Lower leg skin (tissue), 4 donors: ENCODE measurements at regions not wholly inside any gene's neighbourhood (a gene's known extent, or its start where the extent isn't known, plus 50 kb on each side); places are given as distances from the start of the nearest gene placed in this dataset.

Source experiments
- DNase-seq, 2 donors: peaks; one replicate each; pipeline ENCODE4 v3.0.0-alpha.2; 2019; ENCODE audit warnings: low spot score in 2 of 2
- H3K4me3 ChIP-seq: fragments of 200-600 bp; sonication (generic); 2 replicates; pipeline ENCODE4 v1.5.1; 2017; ENCODE audit warnings: mild to moderate bottlenecking, low read depth; ENCODE audit not compliant: poor library complexity, severe bottlenecking
- POLR2A ChIP-seq, 2 donors: fragments of 450-650 bp; IDR thresholded peaks; one replicate each; pipeline ENCODE4 v1.6.1; 2016 to 2017; ENCODE audit warnings: antibody characterized with exemption in 2 of 2, mild to moderate bottlenecking in 1 of 2, moderate library complexity in 1 of 2
- WGBS, 2 donors: methylation state at CpG; one replicate each; pipeline ENCODE4 v1.1.5; 2018; 5-methylcytosine and 5-hydroxymethylcytosine counted together
- intact Hi-C: fragments of 100-400 bp; cut with DNase I; formaldehyde crosslinking; loops from one replicate; pipeline ENCODE4 v1.15.0; 2023; ENCODE audit warnings: low total_unique reads
- TF ChIP-seq, protein P1 (sequence below), 3 donors: fragments of 450-650 bp; IDR thresholded peaks; one replicate each; pipeline ENCODE4 v1.5.1; 2016; ENCODE audit warnings: antibody characterized with exemption in 3 of 3, mild to moderate bottlenecking in 3 of 3, moderate library complexity in 2 of 3

DNA sequence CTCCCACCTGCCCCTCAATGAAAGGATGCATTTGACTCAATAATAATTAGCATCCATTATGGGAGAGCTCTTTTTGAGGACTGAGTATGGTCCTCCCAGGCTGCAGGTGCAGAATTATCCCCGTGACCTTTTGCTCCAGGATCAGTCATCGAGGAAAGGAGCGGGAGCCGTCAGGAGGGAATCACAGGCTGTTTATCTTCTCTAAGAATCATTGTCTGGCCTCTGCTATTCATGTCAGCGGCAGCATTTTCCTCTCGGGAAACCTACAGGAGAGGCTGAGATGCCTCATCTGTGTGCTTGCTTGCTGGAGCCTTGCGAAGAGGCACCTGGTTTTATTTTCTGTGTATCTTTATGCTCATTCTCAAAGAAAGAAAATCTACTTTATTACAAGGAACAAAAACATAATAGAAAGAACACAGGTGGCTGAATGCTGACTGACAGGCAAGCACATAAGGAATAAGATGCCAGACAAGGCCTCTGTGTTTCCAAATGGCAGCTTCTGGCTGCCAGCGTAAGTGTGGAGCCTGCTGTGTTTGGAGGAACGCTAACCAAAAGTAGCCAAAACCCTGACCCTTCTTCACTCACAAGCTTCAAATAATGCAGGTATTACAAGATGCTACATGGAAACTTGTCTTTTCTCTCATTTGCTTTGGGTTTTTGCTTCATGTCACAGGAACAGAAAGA lies 539.1 kb upstream of the MARCKS start:
- TF ChIP-seq, protein P1, sequence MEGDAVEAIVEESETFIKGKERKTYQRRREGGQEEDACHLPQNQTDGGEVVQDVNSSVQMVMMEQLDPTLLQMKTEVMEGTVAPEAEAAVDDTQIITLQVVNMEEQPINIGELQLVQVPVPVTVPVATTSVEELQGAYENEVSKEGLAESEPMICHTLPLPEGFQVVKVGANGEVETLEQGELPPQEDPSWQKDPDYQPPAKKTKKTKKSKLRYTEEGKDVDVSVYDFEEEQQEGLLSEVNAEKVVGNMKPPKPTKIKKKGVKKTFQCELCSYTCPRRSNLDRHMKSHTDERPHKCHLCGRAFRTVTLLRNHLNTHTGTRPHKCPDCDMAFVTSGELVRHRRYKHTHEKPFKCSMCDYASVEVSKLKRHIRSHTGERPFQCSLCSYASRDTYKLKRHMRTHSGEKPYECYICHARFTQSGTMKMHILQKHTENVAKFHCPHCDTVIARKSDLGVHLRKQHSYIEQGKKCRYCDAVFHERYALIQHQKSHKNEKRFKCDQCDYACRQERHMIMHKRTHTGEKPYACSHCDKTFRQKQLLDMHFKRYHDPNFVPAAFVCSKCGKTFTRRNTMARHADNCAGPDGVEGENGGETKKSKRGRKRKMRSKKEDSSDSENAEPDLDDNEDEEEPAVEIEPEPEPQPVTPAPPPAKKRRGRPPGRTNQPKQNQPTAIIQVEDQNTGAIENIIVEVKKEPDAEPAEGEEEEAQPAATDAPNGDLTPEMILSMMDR (IDR thresholded peaks at IDR 0.05) = no peak
- TF ChIP-seq POLR2A (IDR thresholded peaks at IDR 0.05) = no peak
- H3K4me3 ChIP-seq = no peak overlapping the region
- DNase-seq = no peak
- intact Hi-C loops = no loop called here
- 92 to 94% methylated on average over 9 of the region's 9 CpGs for WGBS, 2 donors

DNA sequence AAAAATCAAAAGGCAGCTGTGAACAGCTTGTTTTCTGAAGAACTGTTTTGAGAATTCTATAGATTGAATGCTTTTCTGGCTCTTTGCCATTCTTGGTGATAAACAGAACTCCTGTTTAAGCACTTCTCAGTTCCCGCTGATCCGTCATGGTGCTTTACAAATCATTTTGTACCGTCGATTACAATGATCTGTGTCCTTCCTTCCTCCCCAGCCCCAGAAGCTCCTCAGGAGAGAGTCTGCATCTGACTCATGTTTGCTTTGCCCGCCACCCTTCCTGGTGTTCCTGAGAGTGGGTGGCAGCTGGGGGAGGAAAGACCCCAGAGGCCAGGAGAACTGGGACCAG lies 538.6 kb upstream of the MARCKS start:
- no peak for TF ChIP-seq POLR2A (IDR thresholded peaks at IDR 0.05)
- TF ChIP-seq, protein P1 (IDR thresholded peaks at IDR 0.05) = no peak
- DNase-seq = no peak
- 69 to 73% methylated on average over 5 of the region's 5 CpGs for WGBS, 2 donors

DNA sequence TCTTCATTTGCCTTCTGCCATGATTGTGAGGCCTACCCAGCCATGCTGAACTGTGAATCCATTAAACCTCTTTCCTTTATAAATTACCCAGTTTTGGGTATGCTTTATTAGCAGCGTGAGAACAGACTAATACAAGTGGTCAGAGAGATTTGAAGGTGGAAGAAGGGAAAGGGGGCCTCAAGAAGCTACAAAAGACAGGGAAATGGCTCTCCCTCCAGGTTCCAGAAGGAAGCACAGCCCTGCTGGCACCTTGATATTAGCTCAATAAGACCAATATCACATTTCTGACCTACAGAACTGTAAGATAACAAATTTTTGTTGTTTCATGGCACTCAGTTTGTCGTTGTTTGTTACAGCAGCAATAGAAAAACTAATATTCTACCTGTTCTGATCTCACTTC lies 536.5 kb upstream of the MARCKS start:
- WGBS, 2 donors = 90 to 97% methylated on average over 2 of the region's 2 CpGs
- no peak overlapping the region for H3K4me3 ChIP-seq
- TF ChIP-seq POLR2A (IDR thresholded peaks at IDR 0.05) = no peak
- TF ChIP-seq, protein P1 (IDR thresholded peaks at IDR 0.05) = no peak
- intact Hi-C loops = no loop called here
- DNase-seq = no peak

More for the DNA sequence above, 538.6 kb upstream of the MARCKS start:
- no peak overlapping the region for H3K4me3 ChIP-seq
- intact Hi-C loops = no loop called here

DNA sequence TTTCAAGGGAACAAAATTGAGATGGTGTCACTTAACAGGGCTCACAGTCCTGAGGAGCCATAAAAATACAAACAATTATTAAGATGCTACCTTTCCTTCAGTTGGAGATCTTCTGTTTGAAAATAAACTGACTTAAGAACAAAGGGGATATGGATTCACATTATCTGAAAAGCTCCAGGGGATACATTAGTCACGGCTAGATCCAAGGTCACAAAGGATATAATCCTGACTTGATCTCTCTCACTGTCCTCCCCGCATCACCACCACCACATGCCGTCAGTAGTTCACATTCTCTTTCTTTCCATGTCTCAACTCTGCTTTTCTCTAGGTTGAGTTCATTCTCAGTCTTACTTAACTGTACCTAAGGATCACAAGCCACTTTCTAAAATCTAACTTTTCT lies 530.4 kb upstream of the MARCKS start:
- 90 to 93% methylated on average over 3 of the region's 3 CpGs for WGBS, 2 donors
- no peak for DNase-seq
- H3K4me3 ChIP-seq = no peak overlapping the region
- TF ChIP-seq POLR2A (IDR thresholded peaks at IDR 0.05) = no peak
- intact Hi-C loops = no loop called here

DNA sequence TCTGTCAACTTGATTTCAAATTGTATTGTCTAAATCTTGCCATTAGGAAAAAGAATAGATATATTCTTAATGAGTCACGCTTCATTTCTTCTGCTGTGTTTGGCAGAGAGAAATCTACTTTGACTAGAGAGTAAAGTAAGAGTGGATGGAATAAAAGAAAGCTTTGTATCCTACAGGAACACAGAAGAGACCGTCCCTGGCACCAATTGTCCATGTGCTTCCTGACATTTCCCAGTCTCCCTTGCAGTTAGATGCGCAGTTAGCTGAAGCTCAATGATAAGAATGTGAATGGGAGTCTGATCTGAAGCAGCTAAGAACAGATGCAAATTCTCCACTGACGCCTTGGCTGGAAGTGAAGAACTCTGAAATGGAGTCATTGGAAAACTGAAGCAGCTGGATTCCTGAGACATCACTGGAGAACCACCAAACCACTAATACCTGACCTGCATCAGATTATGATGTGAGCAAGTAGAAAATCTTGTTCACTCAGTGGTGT lies 528.2 kb upstream of the MARCKS start:
- 84% methylated on average over 4 of the region's 4 CpGs for WGBS, 2 donors
- intact Hi-C loops = no loop called here
- no peak for TF ChIP-seq POLR2A (IDR thresholded peaks at IDR 0.05)
- H3K4me3 ChIP-seq = no peak overlapping the region
- DNase-seq = no peak

DNA sequence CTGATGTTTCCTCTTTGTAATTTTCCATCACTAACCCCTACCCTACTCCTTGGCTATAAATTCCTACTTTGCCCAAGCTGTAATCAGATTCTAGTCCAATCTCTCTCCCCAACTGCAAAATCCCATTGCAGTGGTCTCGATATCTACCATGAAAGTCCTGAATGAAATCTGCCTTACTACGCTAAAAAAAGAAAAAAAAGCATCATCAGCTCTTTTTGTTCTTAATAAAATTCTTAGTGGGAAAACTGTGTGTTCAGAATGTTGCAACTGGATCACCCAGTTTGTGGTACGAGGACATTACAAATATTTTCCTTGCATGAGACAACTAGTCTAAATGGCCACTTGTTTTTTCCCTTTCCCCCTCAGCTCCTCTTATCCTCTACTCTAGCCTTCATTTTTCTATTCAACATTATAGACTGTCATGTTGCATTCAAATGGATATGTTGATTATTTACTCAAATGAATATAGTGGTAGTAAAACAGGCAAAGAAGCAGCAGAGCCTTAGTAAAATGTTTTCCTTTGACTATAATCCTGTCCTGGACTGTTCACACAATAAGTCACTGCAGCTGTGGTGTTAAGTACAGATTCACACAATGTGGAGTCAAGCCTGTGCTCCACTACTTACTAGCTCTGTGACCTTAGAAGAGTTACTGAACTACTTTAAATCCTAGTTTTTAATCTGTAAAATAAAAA lies 527.1 kb upstream of the MARCKS start:
- 86 to 88% methylated on average over 3 of the region's 3 CpGs for WGBS, 2 donors
- TF ChIP-seq, protein P1 (IDR thresholded peaks at IDR 0.05) = no peak
- TF ChIP-seq POLR2A (IDR thresholded peaks at IDR 0.05) = no peak
- intact Hi-C loops = no loop called here
- H3K4me3 ChIP-seq = no peak overlapping the region
- no peak for DNase-seq

DNA sequence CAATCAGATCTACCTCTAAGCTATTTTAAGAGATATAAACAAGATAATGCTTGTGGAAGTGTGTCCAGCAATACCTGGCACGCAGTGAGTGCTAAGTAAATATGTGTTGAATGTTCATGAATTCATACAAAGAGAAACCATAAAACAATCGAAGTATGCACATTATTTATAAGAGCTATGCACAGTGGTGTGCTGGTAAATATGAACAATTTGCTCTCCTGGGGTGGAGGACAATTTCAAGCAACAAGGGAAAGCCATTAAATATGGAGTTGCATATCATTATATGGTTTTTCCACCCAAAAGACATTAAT lies 526.6 kb upstream of the MARCKS start:
- no peak overlapping the region for H3K4me3 ChIP-seq
- intact Hi-C loops = no loop called here
- no peak for TF ChIP-seq POLR2A (IDR thresholded peaks at IDR 0.05)
- TF ChIP-seq, protein P1 (IDR thresholded peaks at IDR 0.05) = no peak
- DNase-seq = no peak
- WGBS, 2 donors = 70 to 71% methylated on average over 2 of the region's 2 CpGs
